NK-92 treated with Interleukin-12 subunit alpha and Interleukin-12 subunit beta, amount 100 ng/mL, for 24 hours (cell line): ENCODE measurements at regions not wholly inside any gene's neighbourhood (a gene's known extent, or its start where the extent isn't known, plus 50 kb on each side); places are given as distances from the start of the nearest gene placed in this dataset.

Source experiments
- DNase-seq: peaks from one replicate; lab custom pipeline; 2025; lab: John Stamatoyannopoulos, UW

- no peak for DNase-seq
These were observed 70.4 kb upstream of the SMNDC1 start for GRCh38 chr10:110375121-110375520.

GRCh38 chr10:110376021-110376766 is 71.5 kb upstream of the SMNDC1 start:
- DNase-seq, result no peak

GRCh38 chr10:110376767-110377160 is 72.0 kb upstream of the SMNDC1 start:
- no peak for DNase-seq

- no peak for DNase-seq
These were observed 73.3 kb upstream of the SMNDC1 start for GRCh38 chr10:110378006-110378405.

- no peak for DNase-seq
These were observed 73.9 kb upstream of the SMNDC1 start for GRCh38 chr10:110378533-110379108.

- DNase-seq, result no peak
These were observed 75.1 kb upstream of the SMNDC1 start for GRCh38 chr10:110379831-110380230.

- no peak for DNase-seq
These were observed 75.6 kb upstream of the SMNDC1 start for GRCh38 chr10:110380293-110380692.

GRCh38 chr10:110382695-110383094 is 78.0 kb upstream of the SMNDC1 start:
- no peak for DNase-seq

GRCh38 chr10:110387617-110387982 is 82.9 kb upstream of the SMNDC1 start:
- no peak for DNase-seq

- peak; percentile 89 for DNase-seq
These were observed 83.4 kb upstream of the SMNDC1 start for GRCh38 chr10:110387983-110388686.

- DNase-seq, result no peak
These were observed 84.0 kb upstream of the SMNDC1 start for GRCh38 chr10:110388687-110389052.

GRCh38 chr10:110389255-110389654 is 84.5 kb upstream of the SMNDC1 start:
- no peak for DNase-seq

GRCh38 chr10:110391541-110391940 is 86.8 kb upstream of the SMNDC1 start:
- no peak for DNase-seq

- no peak for DNase-seq
These were observed 87.4 kb upstream of the SMNDC1 start for GRCh38 chr10:110392121-110392520.

GRCh38 chr10:110392868-110393740 is 88.4 kb upstream of the SMNDC1 start:
- DNase-seq, result no peak

- DNase-seq, result no peak
These were observed 89.1 kb upstream of the SMNDC1 start for GRCh38 chr10:110393866-110394265.

- no peak for DNase-seq
These were observed 89.6 kb upstream of the SMNDC1 start for GRCh38 chr10:110394296-110394695.

- DNase-seq, result no peak
These were observed 90.2 kb upstream of the SMNDC1 start for GRCh38 chr10:110394898-110395297.

- no peak for DNase-seq
These were observed 90.9 kb upstream of the SMNDC1 start for GRCh38 chr10:110395350-110396283.

- DNase-seq, result no peak
These were observed 91.5 kb upstream of the SMNDC1 start for GRCh38 chr10:110396284-110396651.

GRCh38 chr10:110397856-110398255 is 93.1 kb upstream of the SMNDC1 start:
- DNase-seq, result no peak
